Erythroblast (primary cell): ENCODE measurements at regions not wholly inside any gene's neighbourhood (a gene's known extent, or its start where the extent isn't known, plus 50 kb on each side); places are given as distances from the start of the nearest gene placed in this dataset.

ENCODE experiments used
- GATA1 ChIP-seq: IDR thresholded peaks from 2 replicates; pipeline ENCODE4 v1.6.1; 2011; ENCODE audit warnings: low read depth, mild to moderate bottlenecking, control low read depth, low read length, moderate library complexity
- POLR2A ChIP-seq: IDR thresholded peaks from 2 replicates; pipeline ENCODE4 v1.6.1; 2011; ENCODE audit warnings: mild to moderate bottlenecking, low read length

GRCh38 chr20:54746796-54747195, 271.4 kb downstream of the DOK5 start:
- TF ChIP-seq POLR2A (no peak), GATA1 (no peak)
